HG03139 (cell line): ENCODE measurements at regions not wholly inside any gene's neighbourhood (a gene's known extent, or its start where the extent isn't known, plus 50 kb on each side); places are given as distances from the start of the nearest gene placed in this dataset.

ENCODE experiments used
- ATAC-seq: cut with Tn5 transposase; IDR thresholded peaks from one replicate; pipeline ENCODE4 v1.9.1; 2021; ENCODE audit not compliant: unreplicated experiment

DNA sequence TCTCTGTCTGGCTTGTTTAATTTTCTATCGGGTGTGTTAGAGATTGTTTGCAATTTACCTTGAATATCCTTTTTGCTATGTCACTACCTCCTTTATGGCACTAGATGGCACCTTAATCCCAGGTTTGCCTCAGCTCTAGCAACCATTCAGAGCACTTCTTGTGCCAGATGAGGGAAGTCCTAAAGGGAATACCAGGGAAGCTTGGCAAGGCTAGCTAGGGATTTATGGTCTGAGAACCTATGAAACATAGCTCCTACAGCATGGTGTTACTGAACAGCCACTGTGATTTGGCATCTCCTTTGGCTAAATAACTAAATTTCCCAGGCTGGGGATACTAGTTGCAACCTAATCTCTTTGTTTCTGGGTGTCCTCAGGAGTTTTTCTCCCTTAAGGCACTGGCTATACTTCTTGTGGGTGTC lies 69.0 kb upstream of the VOPP1 start:
- peak; percentile 78 for ATAC-seq

GRCh38 chr7:55639640-55640039 lies 67.3 kb upstream of the VOPP1 start:
- no peak for ATAC-seq

DNA sequence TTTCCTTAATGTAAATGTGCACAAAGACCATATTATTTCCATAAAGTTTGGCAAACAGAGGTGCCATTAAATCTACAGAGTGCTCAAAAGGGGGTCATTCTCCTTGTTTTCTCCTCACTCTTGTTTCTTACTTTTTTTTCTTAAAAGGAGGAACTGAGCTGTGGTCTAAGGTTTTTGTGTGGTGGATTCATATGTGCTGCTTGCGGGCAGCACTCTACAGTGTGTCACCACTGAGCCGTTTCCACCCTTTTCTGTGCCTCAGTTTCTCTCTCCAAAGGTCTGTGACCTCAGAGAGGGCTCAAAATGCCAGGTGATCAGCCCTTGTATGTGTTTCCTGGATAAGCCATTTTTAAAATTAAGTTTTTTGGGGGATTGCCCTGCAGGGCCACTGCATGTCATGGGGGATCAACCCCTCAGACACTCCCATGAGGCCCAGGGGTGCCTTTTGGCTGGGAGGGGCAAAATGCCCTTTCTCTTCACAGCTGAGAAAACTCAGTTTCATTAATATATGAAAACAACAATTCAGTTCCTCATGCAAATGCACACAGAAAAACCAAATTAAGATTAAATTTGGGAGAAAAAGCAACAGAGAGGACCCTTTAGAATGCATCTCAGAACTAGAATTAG lies 56.9 kb upstream of the VOPP1 start:
- ATAC-seq = no peak

- ATAC-seq = no peak
Observed at GRCh38 chr7:55624813-55625212, 52.5 kb upstream of the VOPP1 start.

- no peak for ATAC-seq
Observed at GRCh38 chr7:55623617-55624016, 51.3 kb upstream of the VOPP1 start.

- ATAC-seq = no peak
Observed at GRCh38 chr7:55622241-55622640, 49.9 kb upstream of the VOPP1 start.
